Hepatocyte (in vitro differentiated cells): ENCODE measurements at regions not wholly inside any gene's neighbourhood (a gene's known extent, or its start where the extent isn't known, plus 50 kb on each side); places are given as distances from the start of the nearest gene placed in this dataset.

Experiments used
- DNase-seq: peaks from one replicate; pipeline ENCODE4 v3.0.0-alpha.2; 2016; ENCODE audit warnings: low spot score
- H2AFZ ChIP-seq: fragments of 200-600 bp; sonication (generic); 2 replicates; pipeline ENCODE4 v1.6.0; 2016; ENCODE audit warnings: antibody characterized with exemption, mild to moderate bottlenecking
- H3K27ac ChIP-seq: fragments of 200-600 bp; sonication (generic); 2 replicates; pipeline ENCODE4 v1.5.1; 2016; ENCODE audit warnings: mild to moderate bottlenecking
- H3K27me3 ChIP-seq: fragments of 200-600 bp; sonication (generic); 2 replicates; pipeline ENCODE4 v1.6.1; 2016
- H3K36me3 ChIP-seq: fragments of 200-600 bp; sonication (generic); replicated peaks from 2 replicates; pipeline ENCODE4 v1.5.1; 2016; ENCODE audit warnings: low read depth; ENCODE audit not compliant: insufficient read depth
- H3K4me1 ChIP-seq: fragments of 200-600 bp; sonication (generic); 2 replicates; pipeline ENCODE4 v1.5.1; 2016; ENCODE audit warnings: mild to moderate bottlenecking, moderate library complexity; ENCODE audit not compliant: insufficient read depth
- H3K4me2 ChIP-seq: fragments of 200-600 bp; sonication (generic); 2 replicates; pipeline ENCODE4 v1.6.0; 2016
- H3K4me3 ChIP-seq: fragments of 200-600 bp; sonication (generic); 2 replicates; pipeline ENCODE4 v1.5.1; 2016; ENCODE audit warnings: mild to moderate bottlenecking
- H3K79me2 ChIP-seq: fragments of 200-600 bp; sonication (generic); 2 replicates; pipeline ENCODE4 v1.6.0; 2017; ENCODE audit warnings: mild to moderate bottlenecking
- H3K9me2 ChIP-seq: fragments of 200-600 bp; sonication (generic); replicated peaks from 2 replicates; pipeline ENCODE4 v1.6.0; 2017; ENCODE audit warnings: mild to moderate bottlenecking; ENCODE audit not compliant: insufficient read depth
- H3K9me3 ChIP-seq: fragments of 200-600 bp; sonication (generic); 2 replicates; pipeline ENCODE4 v1.5.1; 2016; ENCODE audit warnings: low read depth, mild to moderate bottlenecking
- H4K20me1 ChIP-seq: fragments of 200-600 bp; sonication (generic); 2 replicates; pipeline ENCODE4 v1.6.0; 2016; ENCODE audit warnings: mild to moderate bottlenecking; ENCODE audit not compliant: insufficient read depth, poor library complexity, severe bottlenecking
- CTCF ChIP-seq: fragments of 200-600 bp; sonication (generic); IDR thresholded peaks from 2 replicates; pipeline ENCODE4 v1.5.1; 2016; ENCODE audit warnings: antibody characterized with exemption, mild to moderate bottlenecking; ENCODE audit not compliant: poor library complexity
- EZH2 ChIP-seq: fragments of 200-600 bp; sonication (generic); IDR thresholded peaks from 2 replicates; pipeline ENCODE4 v1.6.1; 2016; ENCODE audit warnings: antibody characterized with exemption, mild to moderate bottlenecking, borderline replicate concordance
- EZH2phosphoT487 ChIP-seq: fragments of 200-600 bp; sonication (generic); IDR thresholded peaks from one replicate; pipeline ENCODE4 v1.6.1; 2018; ENCODE audit warnings: antibody characterized with exemption, mild to moderate bottlenecking, low read depth, moderate library complexity; ENCODE audit not compliant: unreplicated experiment, severe bottlenecking
- WGBS: methylation state at CpG from one replicate; pipeline ENCODE4 v1.1.6; 2016; ENCODE audit warnings: low lambda C conversion rate; ENCODE audit errors: missing lambda C conversion rate; 5-methylcytosine and 5-hydroxymethylcytosine counted together

GRCh38 chr4:19366916-19367315, 884.8 kb upstream of the SLIT2 start:
- no peak for DNase-seq
- Histone ChIP-seq H2AFZ (no peak overlapping the region), H3K9me2 (no peaks in the 10 kb centered on the region), H3K9me3 (no peaks in the 10 kb centered on the region), H3K4me1 (no peaks in the 10 kb centered on the region), H3K4me3 (no peak overlapping the region), H3K36me3 (no peaks in the 10 kb centered on the region), H3K79me2 (no peaks in the 10 kb centered on the region), H3K27ac (no peak overlapping the region), H3K4me2 (no peak overlapping the region), H3K27me3 (no peaks in the 10 kb centered on the region), H4K20me1 (no peaks in the 10 kb centered on the region)
- TF ChIP-seq EZH2phosphoT487 (no peak), EZH2 (no peak), CTCF (no peak)
- 96% methylated on average over 2 of the region's 2 CpGs for WGBS

GRCh38 chr4:19358015-19358414, 893.7 kb upstream of the SLIT2 start:
- Histone ChIP-seq H3K27ac (no peak overlapping the region), H3K4me3 (no peak overlapping the region), H3K9me3 (no peaks in the 10 kb centered on the region), H3K79me2 (no peaks in the 10 kb centered on the region), H3K4me1 (no peaks in the 10 kb centered on the region), H3K9me2 (no peaks in the 10 kb centered on the region), H3K27me3 (no peaks in the 10 kb centered on the region), H3K4me2 (no peak overlapping the region), H3K36me3 (no peaks in the 10 kb centered on the region), H4K20me1 (no peaks in the 10 kb centered on the region), H2AFZ (no peak overlapping the region)
- no peak for DNase-seq
- WGBS, result 56% methylated on average over 2 of the region's 2 CpGs
- TF ChIP-seq EZH2phosphoT487 (no peak), CTCF (no peak), EZH2 (no peak)

GRCh38 chr4:19349416-19349815, 902.3 kb upstream of the SLIT2 start:
- no peaks in the 10 kb centered on the region for H4K20me1 ChIP-seq
- WGBS, result 96% methylated on average over 1 of the region's 1 CpG
- no peak overlapping the region for H3K4me3 ChIP-seq
- H2AFZ ChIP-seq, result no peak overlapping the region
- H3K4me1 ChIP-seq, result no peaks in the 10 kb centered on the region
- no peaks in the 10 kb centered on the region for H3K9me3 ChIP-seq
- H3K27ac ChIP-seq, result no peak overlapping the region
- TF ChIP-seq CTCF, result no peak
- TF ChIP-seq EZH2phosphoT487, result no peak
- TF ChIP-seq EZH2, result no peak
- no peaks in the 10 kb centered on the region for H3K79me2 ChIP-seq
- no peaks in the 10 kb centered on the region for H3K27me3 ChIP-seq
- DNase-seq, result no peak
- H3K4me2 ChIP-seq, result no peak overlapping the region
- no peaks in the 10 kb centered on the region for H3K36me3 ChIP-seq
- H3K9me2 ChIP-seq, result no peaks in the 10 kb centered on the region

GRCh38 chr4:19348746-19349145, 903.0 kb upstream of the SLIT2 start:
- no peak for DNase-seq
- H3K9me3 ChIP-seq, result no peaks in the 10 kb centered on the region
- no peak for TF ChIP-seq CTCF
- no peak for TF ChIP-seq EZH2phosphoT487
- no peak for TF ChIP-seq EZH2

More at GRCh38 chr4:19348746-19349145, 903.0 kb upstream of the SLIT2 start:
- Histone ChIP-seq H3K4me3 (no peak overlapping the region), H3K4me1 (no peaks in the 10 kb centered on the region), H3K27ac (no peak overlapping the region), H2AFZ (no peak overlapping the region), H3K4me2 (no peak overlapping the region), H3K79me2 (no peaks in the 10 kb centered on the region), H4K20me1 (no peaks in the 10 kb centered on the region), H3K9me2 (no peaks in the 10 kb centered on the region), H3K27me3 (no peaks in the 10 kb centered on the region), H3K36me3 (no peaks in the 10 kb centered on the region)
